ENCODE measurements at regions not wholly inside any gene's neighbourhood (a gene's known extent, or its start where the extent isn't known, plus 50 kb on each side); places are given as distances from the start of the nearest gene placed in this dataset.

DNA sequence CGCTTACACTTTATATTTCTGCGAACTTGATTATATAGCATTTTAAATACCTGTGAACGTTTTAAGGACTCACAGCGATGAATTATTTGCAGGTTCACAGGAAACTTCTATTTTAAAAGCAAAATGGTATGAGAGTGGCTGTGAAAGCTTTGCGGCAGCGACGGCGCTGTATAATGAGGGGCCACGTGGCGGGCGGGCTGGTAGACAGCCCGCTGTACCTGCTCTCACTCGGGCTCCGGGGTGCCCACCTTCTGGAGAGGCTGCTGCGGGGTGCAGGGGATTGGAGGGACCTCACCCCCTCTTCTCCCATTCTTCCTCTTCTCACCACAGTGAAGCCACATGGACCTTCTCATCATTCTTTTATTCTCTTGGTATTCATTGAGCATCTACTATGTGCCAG is 164.2 kb upstream of the MYL2 start:
- Histone ChIP-seq H3K9ac (ENCODE audit: low read length) (no peak overlapping the region), H4K20me1 (ENCODE audit: insufficient read depth, low read length) (no peaks in the 10 kb centered on the region), H3K27me3 (replicated peaks; ENCODE audit: insufficient read depth, low read length) (no peaks in the 10 kb centered on the region), H3K27ac (ENCODE audit: low read length) (no peak overlapping the region), H3K9me3 (replicated peaks; ENCODE audit: insufficient read depth, low read length) (no peaks in the 10 kb centered on the region), H3K9me2 (replicated peaks; ENCODE audit: insufficient read depth, low read length) (no peaks in the 10 kb centered on the region), H3F3A (ENCODE audit: insufficient read depth, low read length) (no peaks in the 10 kb centered on the region), H2AFZ (ENCODE audit: low read length) (no peak overlapping the region), H3K4me3 (ENCODE audit: low read length) (no peak overlapping the region), H3K4me1 (ENCODE audit: low read length) (no peaks in the 10 kb centered on the region), H3K36me3 (replicated peaks; ENCODE audit: insufficient read depth, low read length) (no peaks in the 10 kb centered on the region), H3K79me2 (ENCODE audit: low read length) (no peaks in the 10 kb centered on the region), H3K4me2 (ENCODE audit: low read depth, low read length) (no peak overlapping the region)
- no peak for DNase-seq
- TF ChIP-seq, protein P1, sequence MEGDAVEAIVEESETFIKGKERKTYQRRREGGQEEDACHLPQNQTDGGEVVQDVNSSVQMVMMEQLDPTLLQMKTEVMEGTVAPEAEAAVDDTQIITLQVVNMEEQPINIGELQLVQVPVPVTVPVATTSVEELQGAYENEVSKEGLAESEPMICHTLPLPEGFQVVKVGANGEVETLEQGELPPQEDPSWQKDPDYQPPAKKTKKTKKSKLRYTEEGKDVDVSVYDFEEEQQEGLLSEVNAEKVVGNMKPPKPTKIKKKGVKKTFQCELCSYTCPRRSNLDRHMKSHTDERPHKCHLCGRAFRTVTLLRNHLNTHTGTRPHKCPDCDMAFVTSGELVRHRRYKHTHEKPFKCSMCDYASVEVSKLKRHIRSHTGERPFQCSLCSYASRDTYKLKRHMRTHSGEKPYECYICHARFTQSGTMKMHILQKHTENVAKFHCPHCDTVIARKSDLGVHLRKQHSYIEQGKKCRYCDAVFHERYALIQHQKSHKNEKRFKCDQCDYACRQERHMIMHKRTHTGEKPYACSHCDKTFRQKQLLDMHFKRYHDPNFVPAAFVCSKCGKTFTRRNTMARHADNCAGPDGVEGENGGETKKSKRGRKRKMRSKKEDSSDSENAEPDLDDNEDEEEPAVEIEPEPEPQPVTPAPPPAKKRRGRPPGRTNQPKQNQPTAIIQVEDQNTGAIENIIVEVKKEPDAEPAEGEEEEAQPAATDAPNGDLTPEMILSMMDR (IDR thresholded peaks at IDR 0.05; ENCODE audit: low read length): no peak
- TF ChIP-seq EZH2 (optimal IDR thresholded peaks at IDR 0.05; ENCODE audit: low read depth, low read length): no peak
- no peak for TF ChIP-seq EZH2phosphoT487 (IDR thresholded peaks at IDR 0.05; ENCODE audit: low read length)

DNA sequence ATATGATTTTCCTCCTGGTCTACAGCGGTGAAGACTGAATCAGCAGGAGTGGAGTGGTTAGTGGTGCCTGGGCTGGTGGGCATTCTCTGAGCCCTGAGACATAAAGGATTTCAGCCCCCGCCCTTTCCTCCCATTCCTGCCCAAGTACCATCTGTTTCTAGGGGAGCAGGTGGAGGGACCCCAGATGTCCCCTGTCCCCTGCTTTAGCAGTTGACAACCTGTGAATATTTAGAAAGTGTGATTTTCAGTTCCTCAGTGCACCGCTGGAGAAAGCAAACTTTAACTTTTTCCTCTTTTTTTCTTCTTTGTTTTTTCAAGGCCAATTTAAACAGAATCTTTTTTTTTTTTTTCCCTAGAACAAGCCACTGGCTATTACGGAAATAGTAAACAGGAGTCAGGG is 163.8 kb upstream of the MYL2 start:
- no peaks in the 10 kb centered on the region for H3K36me3 ChIP-seq (replicated peaks; ENCODE audit: insufficient read depth, low read length)
- H3K9me2 ChIP-seq (replicated peaks; ENCODE audit: insufficient read depth, low read length): no peaks in the 10 kb centered on the region
- no peak for DNase-seq
- no peaks in the 10 kb centered on the region for H4K20me1 ChIP-seq (ENCODE audit: insufficient read depth, low read length)
- H2AFZ ChIP-seq (ENCODE audit: low read length): no peak overlapping the region
- no peak overlapping the region for H3K9ac ChIP-seq (ENCODE audit: low read length)
- H3K79me2 ChIP-seq (ENCODE audit: low read length): no peaks in the 10 kb centered on the region
- no peak overlapping the region for H3K4me2 ChIP-seq (ENCODE audit: low read depth, low read length)
- no peaks in the 10 kb centered on the region for H3K4me1 ChIP-seq (ENCODE audit: low read length)
- no peak overlapping the region for H3K27ac ChIP-seq (ENCODE audit: low read length)
- H3K27me3 ChIP-seq (replicated peaks; ENCODE audit: insufficient read depth, low read length): no peaks in the 10 kb centered on the region
- no peaks in the 10 kb centered on the region for H3F3A ChIP-seq (ENCODE audit: insufficient read depth, low read length)
- TF ChIP-seq EZH2phosphoT487 (IDR thresholded peaks at IDR 0.05; ENCODE audit: low read length): no peak
- TF ChIP-seq, protein P1 (IDR thresholded peaks at IDR 0.05; ENCODE audit: low read length): no peak
- TF ChIP-seq EZH2 (optimal IDR thresholded peaks at IDR 0.05; ENCODE audit: low read depth, low read length): no peak
- no peak overlapping the region for H3K4me3 ChIP-seq (ENCODE audit: low read length)
- no peaks in the 10 kb centered on the region for H3K9me3 ChIP-seq (replicated peaks; ENCODE audit: insufficient read depth, low read length)

DNA sequence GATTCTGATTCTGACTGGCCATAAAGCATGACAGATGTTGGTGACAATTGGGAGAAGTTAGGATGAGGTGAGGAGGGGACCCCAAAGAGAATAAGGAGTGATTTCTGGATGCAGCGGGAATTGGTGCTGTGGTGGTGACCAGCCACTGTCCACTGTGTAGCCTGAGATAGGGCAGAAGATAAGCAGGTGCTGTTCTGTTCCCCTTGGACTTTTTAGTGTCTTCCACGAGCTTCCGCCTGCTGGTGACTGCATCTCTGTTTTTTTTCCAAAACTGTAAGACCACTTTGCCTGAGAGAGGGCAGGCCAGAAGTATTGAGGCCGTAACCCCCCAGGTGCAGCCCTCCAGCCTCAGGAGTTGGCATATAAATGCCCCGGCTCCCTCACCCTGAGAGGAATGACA is 161.2 kb upstream of the MYL2 start:
- H3K27ac ChIP-seq (ENCODE audit: low read length): no peak overlapping the region
- no peak overlapping the region for H3K4me2 ChIP-seq (ENCODE audit: low read depth, low read length)
- H3K36me3 ChIP-seq (replicated peaks; ENCODE audit: insufficient read depth, low read length): no peaks in the 10 kb centered on the region
- no peaks in the 10 kb centered on the region for H3K79me2 ChIP-seq (ENCODE audit: low read length)
- H3K9me3 ChIP-seq (replicated peaks; ENCODE audit: insufficient read depth, low read length): no peaks in the 10 kb centered on the region
- no peak for DNase-seq
- H3K9ac ChIP-seq (ENCODE audit: low read length): no peak overlapping the region
- no peaks in the 10 kb centered on the region for H3K9me2 ChIP-seq (replicated peaks; ENCODE audit: insufficient read depth, low read length)
- no peak overlapping the region for H2AFZ ChIP-seq (ENCODE audit: low read length)
- H4K20me1 ChIP-seq (ENCODE audit: insufficient read depth, low read length): no peaks in the 10 kb centered on the region
- H3K4me3 ChIP-seq (ENCODE audit: low read length): no peak overlapping the region
- TF ChIP-seq, protein P1 (IDR thresholded peaks at IDR 0.05; ENCODE audit: low read length): no peak
- TF ChIP-seq EZH2 (optimal IDR thresholded peaks at IDR 0.05; ENCODE audit: low read depth, low read length): no peak
- no peak for TF ChIP-seq EZH2phosphoT487 (IDR thresholded peaks at IDR 0.05; ENCODE audit: low read length)
- no peaks in the 10 kb centered on the region for H3F3A ChIP-seq (ENCODE audit: insufficient read depth, low read length)
- no peaks in the 10 kb centered on the region; the same call in 1 of the 2 replicates for H3K27me3 ChIP-seq (replicated peaks; ENCODE audit: insufficient read depth, low read length)
- no peaks in the 10 kb centered on the region for H3K4me1 ChIP-seq (ENCODE audit: low read length)

Data from MM.1S (cell line).